C4-2B (cell line): ENCODE measurements at regions not wholly inside any gene's neighbourhood (a gene's known extent, or its start where the extent isn't known, plus 50 kb on each side); places are given as distances from the start of the nearest gene placed in this dataset.
A peak's percentile ranks its signal among the peaks of the same experiment; 100 is the strongest.

Experiments
- H3K27ac ChIP-seq: fragments of 450-650 bp; 2 replicates; pipeline ENCODE4 v1.5.1; 2017
- ZFX ChIP-seq: fragments of 450-650 bp; IDR thresholded peaks from 2 replicates; pipeline ENCODE4 v1.6.1; 2017
- TF ChIP-seq, protein P1 (sequence below): fragments of 450-650 bp; conservative IDR thresholded peaks from 2 replicates; pipeline ENCODE4 v1.5.1; 2017; ENCODE audit warnings: mild to moderate bottlenecking

- H3K27ac ChIP-seq = no peak overlapping the region
- no peak for TF ChIP-seq ZFX
- TF ChIP-seq, protein P1, sequence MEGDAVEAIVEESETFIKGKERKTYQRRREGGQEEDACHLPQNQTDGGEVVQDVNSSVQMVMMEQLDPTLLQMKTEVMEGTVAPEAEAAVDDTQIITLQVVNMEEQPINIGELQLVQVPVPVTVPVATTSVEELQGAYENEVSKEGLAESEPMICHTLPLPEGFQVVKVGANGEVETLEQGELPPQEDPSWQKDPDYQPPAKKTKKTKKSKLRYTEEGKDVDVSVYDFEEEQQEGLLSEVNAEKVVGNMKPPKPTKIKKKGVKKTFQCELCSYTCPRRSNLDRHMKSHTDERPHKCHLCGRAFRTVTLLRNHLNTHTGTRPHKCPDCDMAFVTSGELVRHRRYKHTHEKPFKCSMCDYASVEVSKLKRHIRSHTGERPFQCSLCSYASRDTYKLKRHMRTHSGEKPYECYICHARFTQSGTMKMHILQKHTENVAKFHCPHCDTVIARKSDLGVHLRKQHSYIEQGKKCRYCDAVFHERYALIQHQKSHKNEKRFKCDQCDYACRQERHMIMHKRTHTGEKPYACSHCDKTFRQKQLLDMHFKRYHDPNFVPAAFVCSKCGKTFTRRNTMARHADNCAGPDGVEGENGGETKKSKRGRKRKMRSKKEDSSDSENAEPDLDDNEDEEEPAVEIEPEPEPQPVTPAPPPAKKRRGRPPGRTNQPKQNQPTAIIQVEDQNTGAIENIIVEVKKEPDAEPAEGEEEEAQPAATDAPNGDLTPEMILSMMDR = no peak
Measured at GRCh38 chr5:79868163-79868670, 122.8 kb downstream of the MTX3 start.

- TF ChIP-seq ZFX = no peak
- TF ChIP-seq, protein P1 = no peak
- no peak overlapping the region for H3K27ac ChIP-seq
Measured at GRCh38 chr5:79865579-79865978, 125.5 kb downstream of the MTX3 start.

DNA sequence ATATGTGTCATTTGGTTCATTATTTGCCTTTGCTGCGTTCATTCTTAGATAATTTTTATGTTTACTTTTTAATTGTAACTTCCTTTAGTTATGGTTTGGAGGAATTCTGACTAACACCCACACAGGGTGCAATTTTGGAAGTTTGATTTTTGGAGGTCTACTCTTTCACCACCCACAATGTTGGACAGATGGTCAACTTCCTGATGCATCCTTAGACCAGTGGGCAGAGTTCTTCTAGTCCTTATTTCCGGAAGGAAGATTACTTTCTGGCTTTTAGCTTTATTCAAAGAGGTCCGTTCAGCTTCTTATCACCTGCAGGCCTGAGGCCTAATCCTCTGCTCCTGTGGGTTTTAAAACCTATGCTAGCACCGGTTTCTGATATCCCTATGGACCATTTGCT, 126.7 kb downstream of the MTX3 start:
- no peak for TF ChIP-seq ZFX
- TF ChIP-seq, protein P1 = no peak
- no peak overlapping the region for H3K27ac ChIP-seq

- TF ChIP-seq, protein P1 = 0 out of 2 replicates have a peak, but pooled peaks have one; percentile 7
- TF ChIP-seq ZFX = no peak
- no peak overlapping the region for H3K27ac ChIP-seq
Measured at GRCh38 chr5:79859588-79859987, 131.5 kb downstream of the MTX3 start.

DNA sequence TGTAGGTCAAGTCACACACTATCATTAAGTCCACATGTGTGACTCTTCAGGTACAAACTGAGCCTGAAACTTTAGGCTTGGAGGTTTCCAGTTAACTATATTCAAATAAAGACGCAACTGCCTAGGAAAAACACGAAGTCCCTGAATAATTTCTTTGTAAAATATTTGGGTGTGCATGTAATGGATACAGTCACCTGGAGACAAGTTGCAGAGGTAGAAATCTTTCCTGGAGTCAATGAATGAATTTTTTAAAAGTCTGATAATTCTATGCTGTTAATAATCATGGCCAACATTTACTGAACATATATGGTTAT, 132.7 kb downstream of the MTX3 start:
- TF ChIP-seq, protein P1 = peak; percentile 84
- TF ChIP-seq ZFX = no peak
- no peak overlapping the region for H3K27ac ChIP-seq

- H3K27ac ChIP-seq = no peak overlapping the region
- TF ChIP-seq, protein P1 = peak; percentile 96
- TF ChIP-seq ZFX = no peak
Measured at GRCh38 chr5:79857714-79858409, 133.2 kb downstream of the MTX3 start.

GRCh38 chr5:79856456-79857055, 134.5 kb downstream of the MTX3 start:
- no peak overlapping the region for H3K27ac ChIP-seq
- TF ChIP-seq, protein P1 = no peak
- TF ChIP-seq ZFX = no peak
